Mesenteric fat pad (tissue), 1 donor: ENCODE measurements at regions not wholly inside any gene's neighbourhood (a gene's known extent, or its start where the extent isn't known, plus 50 kb on each side); places are given as distances from the start of the nearest gene placed in this dataset.
"Not testable (repeated sequence)": the region's sequence is repeated elsewhere in the genome, so short reads cannot be mapped to it uniquely, and the experiment has no call there.

Experiments used
- DNase-seq: peaks from one replicate; pipeline ENCODE4 v3.0.0-alpha.2; 2020; ENCODE audit warnings: low spot score
- donor health status: DM: yes; HTN: yes; CAD: no.

GRCh38 chr1:105093893-105094292 is 1344.2 kb downstream of the AMY1C start:
- not testable (repeated sequence) for DNase-seq

GRCh38 chr1:105100102-105100501 is 1350.4 kb downstream of the AMY1C start:
- no peak for DNase-seq

- DNase-seq = no peak
These were observed 1351.6 kb downstream of the AMY1C start for GRCh38 chr1:105101261-105101660.

- no peak for DNase-seq
These were observed 1352.7 kb downstream of the AMY1C start for GRCh38 chr1:105102371-105102770.

- DNase-seq = no peak
These were observed 1372.3 kb downstream of the AMY1C start for GRCh38 chr1:105122041-105122440.

GRCh38 chr1:105137543-105138457 is 1388.1 kb downstream of the AMY1C start:
- no peak for DNase-seq

GRCh38 chr1:105138458-105138893 is 1388.8 kb downstream of the AMY1C start:
- no peak for DNase-seq

- DNase-seq = no peak
These were observed 1423.1 kb downstream of the AMY1C start for GRCh38 chr1:105172788-105173187.

- DNase-seq = no peak
These were observed 1431.1 kb downstream of the AMY1C start for GRCh38 chr1:105180789-105181188.

GRCh38 chr1:105204836-105205371 is 1455.2 kb downstream of the AMY1C start:
- DNase-seq = no peak

GRCh38 chr1:105208581-105208980 is 1458.9 kb downstream of the AMY1C start:
- no peak for DNase-seq

GRCh38 chr1:105210747-105211146 is 1461.0 kb downstream of the AMY1C start:
- no peak for DNase-seq

- no peak for DNase-seq
These were observed 1481.7 kb downstream of the AMY1C start for GRCh38 chr1:105231378-105231777.

GRCh38 chr1:105243411-105243810 is 1493.7 kb downstream of the AMY1C start:
- no peak for DNase-seq

- no peak for DNase-seq
These were observed 1494.3 kb downstream of the AMY1C start for GRCh38 chr1:105243969-105244368.

GRCh38 chr1:105254906-105255305 is 1505.2 kb downstream of the AMY1C start:
- DNase-seq = no peak

- no peak for DNase-seq
These were observed 1510.3 kb downstream of the AMY1C start for GRCh38 chr1:105260001-105260400.

- no peak for DNase-seq
These were observed 1521.3 kb downstream of the AMY1C start for GRCh38 chr1:105270966-105271365.

- DNase-seq = not testable (repeated sequence)
These were observed 1522.7 kb downstream of the AMY1C start for GRCh38 chr1:105272376-105272775.

- DNase-seq = no peak
These were observed 1545.1 kb downstream of the AMY1C start for GRCh38 chr1:105294838-105295237.

GRCh38 chr1:105310063-105310462 is 1560.4 kb downstream of the AMY1C start:
- DNase-seq = no peak

GRCh38 chr1:105317976-105318375 is 1568.3 kb downstream of the AMY1C start:
- no peak for DNase-seq

- no peak for DNase-seq
These were observed 1577.2 kb downstream of the AMY1C start for GRCh38 chr1:105326886-105327285.
